Activated T-cell treated with anti-CD3 and anti-CD28 coated beads, Interleukin-2, amount 50 U/mL, for 1 hour (primary cell): ENCODE measurements at regions not wholly inside any gene's neighbourhood (a gene's known extent, or its start where the extent isn't known, plus 50 kb on each side); places are given as distances from the start of the nearest gene placed in this dataset.
"Not testable (repeated sequence)": the region's sequence is repeated elsewhere in the genome, so short reads cannot be mapped to it uniquely, and the experiment has no call there.

Source experiments
- DNase-seq: peaks from one replicate; pipeline ENCODE4 v3.0.0-alpha.2; 2020

DNA sequence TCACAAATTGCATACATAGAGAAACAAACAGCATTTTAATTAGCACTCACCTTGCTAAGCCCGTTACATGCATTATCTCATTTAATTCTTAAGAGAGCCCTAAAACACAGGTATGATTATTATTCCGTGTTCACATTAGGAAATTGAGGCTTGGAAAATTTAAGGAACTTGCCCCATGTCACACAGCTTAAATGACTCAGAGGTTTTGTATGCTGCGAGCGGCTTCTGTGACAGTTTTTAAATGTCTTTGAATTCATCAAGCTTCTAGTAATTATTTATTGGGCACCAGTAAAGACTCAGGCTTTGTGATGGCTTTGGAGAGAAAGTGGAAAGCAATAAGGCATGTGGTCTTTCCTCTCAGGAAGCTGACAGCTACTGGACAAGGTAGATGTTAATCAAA, 166.7 kb upstream of the THBS1 start:
- DNase-seq = no peak

GRCh38 chr15:39415634-39416033, 165.2 kb upstream of the THBS1 start:
- no peak for DNase-seq

DNA sequence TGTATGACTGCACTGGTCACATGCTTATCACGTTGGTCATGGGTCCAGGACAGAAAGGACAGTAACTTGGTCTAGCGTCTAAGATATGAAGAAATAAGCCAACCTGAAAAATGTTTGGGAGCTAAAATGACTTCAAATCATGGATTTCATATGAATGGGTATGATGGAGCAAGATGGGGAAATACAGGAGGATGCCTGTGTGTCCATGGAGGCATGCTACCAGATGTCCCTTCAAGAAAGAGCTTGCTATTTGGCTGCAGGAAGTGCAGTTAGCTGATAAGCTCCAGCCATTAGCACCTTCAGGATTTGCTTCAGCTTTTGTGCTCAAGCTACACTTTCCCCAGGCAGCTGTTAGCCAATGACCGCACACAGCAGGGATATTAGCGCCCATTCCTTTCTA, 164.6 kb upstream of the THBS1 start:
- no peak for DNase-seq

DNA sequence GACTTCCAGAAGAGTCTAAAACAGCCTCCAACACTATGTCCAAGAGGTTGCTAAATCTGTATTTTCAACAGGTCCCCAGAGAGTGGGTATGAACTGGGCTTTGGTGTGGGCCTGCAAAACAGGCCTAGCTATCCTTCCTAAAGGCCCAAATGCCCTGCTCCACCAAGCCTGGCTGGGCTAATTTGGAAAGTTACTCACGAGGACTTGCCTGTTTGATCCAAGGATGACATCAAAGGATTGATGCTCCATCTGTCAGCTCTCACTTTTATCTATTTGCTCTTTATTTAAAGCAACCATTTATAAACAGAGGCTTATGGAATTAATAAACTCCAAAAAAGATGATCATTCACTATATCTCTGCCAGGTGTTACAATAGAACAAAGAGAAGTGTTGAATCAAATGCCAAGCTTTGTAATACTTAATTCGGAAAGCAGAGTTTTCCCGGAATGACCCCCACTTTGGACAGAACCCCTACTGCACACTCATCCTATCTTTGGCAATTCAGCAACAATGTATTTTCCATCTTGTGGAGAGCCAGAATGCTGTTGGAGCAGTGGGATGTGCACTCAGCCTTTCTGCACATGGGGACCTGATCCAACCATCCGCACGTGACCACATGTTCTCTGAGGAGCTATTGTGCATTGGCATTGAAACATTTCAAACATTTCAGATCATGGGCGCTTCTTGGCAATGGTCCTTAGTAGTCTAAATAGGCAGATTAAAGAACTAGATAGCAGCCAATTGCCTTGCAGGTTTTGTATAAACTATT, 163.3 kb upstream of the THBS1 start:
- DNase-seq = no peak

DNA sequence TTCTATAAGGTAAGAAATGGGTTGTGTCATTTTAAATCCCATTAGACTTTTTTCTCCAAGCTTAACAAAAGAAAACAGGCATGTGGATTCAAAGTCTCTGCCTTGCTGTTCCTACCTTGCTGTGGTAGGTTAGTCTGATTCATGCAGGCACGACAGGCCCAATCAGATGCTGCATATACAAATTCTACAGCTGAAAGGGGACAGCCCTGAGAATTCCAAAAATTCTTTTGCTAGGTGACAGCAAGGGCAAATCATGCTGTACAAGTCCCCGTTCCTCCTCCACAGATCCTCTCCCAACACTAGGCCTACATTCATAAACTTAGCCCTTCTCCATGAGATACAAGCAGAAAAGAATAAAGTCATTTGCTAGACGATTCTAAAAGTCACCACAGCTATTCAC, 161.2 kb upstream of the THBS1 start:
- no peak for DNase-seq

DNA sequence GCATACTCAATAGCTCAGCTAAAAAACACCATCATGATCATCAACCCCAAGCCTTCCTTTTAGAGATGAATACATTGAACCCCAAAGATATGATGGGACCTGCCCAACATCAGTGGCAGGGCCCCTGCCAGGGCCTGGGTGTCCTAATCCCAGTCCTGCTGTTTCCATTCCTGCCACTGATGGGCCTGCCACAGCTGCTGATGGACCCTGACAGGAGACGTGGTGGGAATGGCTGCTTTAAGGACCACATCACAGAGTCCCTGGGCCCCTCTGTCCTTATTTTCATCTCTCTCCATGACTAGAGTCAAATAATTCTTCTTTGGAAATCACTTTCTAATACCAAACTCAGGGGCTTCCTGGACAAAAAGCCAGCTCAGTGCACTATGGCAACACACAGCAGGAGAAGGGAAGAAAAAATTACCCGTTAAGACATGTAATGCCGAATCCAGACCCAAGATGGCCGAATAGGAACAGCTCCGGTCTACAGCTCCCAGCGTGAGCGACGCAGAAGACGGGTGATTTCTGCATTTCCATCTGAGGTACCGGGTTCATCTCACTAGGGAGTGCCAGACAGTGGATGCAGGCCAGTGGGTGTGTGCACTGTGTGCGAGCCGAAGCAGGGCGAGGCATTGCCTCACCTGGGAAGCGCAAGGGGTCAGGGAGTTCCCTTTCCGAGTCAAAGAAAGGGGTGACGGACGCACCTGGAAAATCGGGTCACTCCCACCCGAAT, 160.6 kb upstream of the THBS1 start:
- not testable (repeated sequence) for DNase-seq

DNA sequence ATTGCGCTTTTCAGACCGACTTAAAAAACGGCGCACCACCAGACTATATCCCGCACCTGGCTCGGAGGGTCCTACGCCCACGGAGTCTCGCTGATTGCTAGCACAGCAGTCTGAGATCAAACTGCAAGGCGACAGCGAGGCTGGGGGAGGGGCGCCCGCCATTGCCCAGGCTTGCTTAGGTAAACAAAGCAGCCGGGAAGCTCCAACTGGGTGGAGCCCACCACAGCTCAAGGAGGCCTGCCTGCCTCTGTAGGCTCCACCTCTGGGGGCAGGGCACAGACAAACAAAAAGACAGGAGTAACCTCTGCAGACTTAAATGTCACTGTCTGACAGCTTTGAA, 160.1 kb upstream of the THBS1 start:
- not testable (repeated sequence) for DNase-seq

- peak; percentile 60 for DNase-seq
Measured at GRCh38 chr15:39426552-39427532, 154.0 kb upstream of the THBS1 start.

DNA sequence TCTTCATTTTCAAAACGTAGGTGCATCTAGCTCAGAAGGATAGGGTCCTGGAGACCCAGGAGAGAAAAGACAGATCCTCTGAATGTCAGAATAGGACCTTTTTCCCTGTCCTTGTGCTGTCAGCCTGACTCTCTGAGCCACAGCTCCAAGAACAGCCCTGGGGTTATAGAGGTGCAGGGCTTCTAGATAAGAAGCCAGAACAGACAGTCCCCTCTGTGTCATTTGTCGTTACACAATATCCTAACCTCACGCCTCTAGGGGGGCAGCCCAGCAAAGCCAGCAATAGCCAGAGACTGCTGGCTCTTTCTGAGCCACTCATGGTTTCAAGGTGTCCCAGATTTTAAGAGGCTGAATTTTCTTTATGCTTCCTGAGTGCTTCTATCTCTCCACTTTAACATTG, 153.2 kb upstream of the THBS1 start:
- no peak for DNase-seq

DNA sequence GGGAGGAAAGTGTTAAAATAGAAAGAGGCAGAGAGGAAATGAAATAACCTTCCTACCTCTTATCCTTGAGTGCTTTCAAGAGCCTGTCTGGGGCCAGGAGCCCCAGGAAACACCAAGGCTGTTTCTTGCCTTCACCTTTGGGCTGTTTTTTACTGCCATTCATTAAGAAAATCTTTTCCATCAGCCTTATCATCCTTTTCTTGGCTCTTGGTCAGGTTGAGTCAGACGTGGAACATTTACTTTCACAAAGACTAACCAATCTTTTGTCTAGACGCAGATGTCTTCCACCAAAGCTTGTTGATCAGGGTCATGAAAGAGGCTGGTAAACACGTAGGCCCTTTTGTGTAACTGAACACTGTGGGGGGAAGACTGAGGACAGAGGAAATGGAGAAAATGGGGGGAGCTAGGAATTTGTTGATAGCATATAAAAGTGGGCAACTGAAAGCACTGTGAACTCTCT, 151.0 kb upstream of the THBS1 start:
- no peak for DNase-seq

GRCh38 chr15:39430389-39430788, 150.5 kb upstream of the THBS1 start:
- DNase-seq = no peak

DNA sequence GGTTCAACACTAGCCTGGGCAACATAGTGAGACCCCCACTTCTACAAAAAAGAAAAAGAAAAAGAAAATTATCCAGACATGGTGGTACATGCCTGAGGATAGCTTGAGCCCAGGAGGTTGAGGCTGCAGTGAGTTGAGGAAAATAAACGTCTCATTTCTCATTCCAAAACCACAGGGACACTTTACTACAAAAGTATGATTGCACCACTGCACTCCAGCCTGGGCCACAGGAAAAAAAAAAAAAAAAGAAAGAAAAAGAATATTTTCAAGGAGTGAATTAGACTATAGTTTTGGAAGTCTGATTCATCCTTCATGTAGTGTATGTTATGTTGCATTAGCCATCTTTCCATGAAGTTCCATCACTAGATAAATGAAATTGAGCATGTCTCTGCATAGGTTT, 149.5 kb upstream of the THBS1 start:
- DNase-seq = no peak

DNA sequence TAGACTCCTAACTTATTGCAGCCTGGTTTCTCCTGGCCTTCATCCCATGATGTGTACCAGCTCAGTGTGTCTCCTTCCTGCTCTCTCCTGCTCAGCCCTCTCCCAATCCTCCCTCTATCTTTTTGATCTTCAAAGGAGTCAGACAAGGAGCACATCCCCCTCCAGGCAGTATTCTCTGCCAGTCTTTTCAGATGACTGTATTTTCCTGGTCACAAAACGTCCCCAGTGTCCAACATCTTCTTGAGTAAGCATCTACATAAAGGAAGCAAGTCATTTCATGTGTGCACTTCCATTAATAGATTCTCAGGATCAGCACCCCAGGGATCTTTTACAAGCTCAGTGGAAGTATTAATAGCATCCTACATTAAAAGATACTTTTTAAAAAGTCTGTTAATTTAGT, 148.9 kb upstream of the THBS1 start:
- no peak for DNase-seq

- no peak for DNase-seq
Measured at GRCh38 chr15:39432912-39433348, 147.9 kb upstream of the THBS1 start.

DNA sequence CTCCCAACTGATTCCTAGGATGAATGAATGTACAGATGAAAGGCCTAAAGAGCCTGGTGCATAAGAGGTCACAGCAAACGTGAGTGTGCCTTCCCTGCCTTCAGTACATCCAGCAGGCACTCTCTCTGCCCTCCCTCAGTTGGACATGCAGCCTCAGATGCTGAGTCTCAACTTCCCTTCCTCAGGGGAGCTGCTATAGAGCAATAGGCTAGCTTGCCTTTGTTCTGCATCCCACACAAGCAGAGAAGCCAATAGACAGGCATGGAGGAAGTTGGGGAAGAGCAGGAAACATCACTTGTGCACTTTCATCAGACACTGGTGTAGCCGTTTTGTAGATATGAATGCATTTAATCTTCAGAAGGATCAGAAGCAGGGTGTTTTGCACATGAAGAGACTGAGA, 147.5 kb upstream of the THBS1 start:
- DNase-seq = no peak

DNA sequence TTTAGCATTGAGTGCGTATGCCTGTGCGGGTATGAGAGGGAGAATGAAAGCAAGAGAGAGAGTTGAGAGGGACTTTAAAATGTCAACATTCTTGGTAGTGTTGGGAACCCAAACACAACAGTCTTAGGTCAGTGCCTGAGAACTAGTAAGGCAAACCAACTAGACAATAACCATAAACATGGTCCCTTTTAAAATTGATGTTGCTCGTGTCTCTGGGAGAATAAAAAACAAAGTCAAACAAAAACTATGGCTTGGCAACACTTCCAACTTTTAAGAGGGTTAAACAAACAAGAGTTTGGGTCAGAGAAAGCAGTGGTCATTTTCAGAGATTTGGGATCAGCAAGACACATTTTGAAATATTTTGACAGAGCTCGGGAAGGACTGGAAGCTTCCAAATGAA, 146.7 kb upstream of the THBS1 start:
- DNase-seq = no peak

DNA sequence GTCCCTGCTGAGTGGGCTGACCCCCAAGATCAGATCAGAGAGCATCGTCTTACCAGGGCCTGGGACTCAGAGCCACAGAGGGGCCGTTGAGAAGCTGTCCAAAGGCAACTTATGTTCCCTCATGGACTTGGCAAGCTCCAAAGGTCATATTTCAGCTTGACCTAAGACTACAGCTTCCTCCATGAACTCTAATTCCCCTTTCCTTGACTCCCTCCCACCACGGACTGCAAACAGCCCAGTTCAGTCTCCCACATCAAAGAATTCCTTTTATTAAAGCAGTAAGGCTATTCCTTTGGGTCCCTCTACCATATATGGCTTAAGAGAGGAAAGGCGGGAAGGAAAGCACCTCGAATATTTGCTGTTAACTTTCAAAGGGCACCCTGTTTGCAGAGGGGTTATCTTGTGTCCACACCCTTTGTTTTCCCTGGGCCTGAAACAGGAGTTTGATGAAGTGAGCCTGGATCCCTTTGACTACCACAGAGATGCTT, 146.1 kb upstream of the THBS1 start:
- no peak for DNase-seq

DNA sequence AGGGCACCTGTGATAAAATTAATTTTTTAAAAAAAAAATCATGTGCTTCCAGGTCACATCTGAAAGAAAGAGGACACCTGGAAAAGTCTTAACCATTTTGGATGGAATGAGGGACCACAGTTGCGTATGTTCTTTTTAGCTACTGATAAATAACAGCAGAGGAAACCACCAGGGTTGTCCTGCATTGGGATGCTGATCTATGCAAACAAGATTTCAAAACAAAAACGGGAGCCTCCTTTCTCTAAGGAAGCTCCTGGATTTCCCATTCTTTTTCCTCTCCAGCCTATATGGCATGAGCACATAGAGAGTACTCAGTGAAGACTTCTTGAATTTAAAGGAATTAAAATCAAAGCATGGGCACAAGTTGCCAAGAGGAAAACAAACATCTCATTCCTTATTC, 145.6 kb upstream of the THBS1 start:
- no peak for DNase-seq

- DNase-seq = no peak
Measured at GRCh38 chr15:39438260-39438659, 142.6 kb upstream of the THBS1 start.

- no peak for DNase-seq
Measured at GRCh38 chr15:39438799-39439592, 141.9 kb upstream of the THBS1 start.

DNA sequence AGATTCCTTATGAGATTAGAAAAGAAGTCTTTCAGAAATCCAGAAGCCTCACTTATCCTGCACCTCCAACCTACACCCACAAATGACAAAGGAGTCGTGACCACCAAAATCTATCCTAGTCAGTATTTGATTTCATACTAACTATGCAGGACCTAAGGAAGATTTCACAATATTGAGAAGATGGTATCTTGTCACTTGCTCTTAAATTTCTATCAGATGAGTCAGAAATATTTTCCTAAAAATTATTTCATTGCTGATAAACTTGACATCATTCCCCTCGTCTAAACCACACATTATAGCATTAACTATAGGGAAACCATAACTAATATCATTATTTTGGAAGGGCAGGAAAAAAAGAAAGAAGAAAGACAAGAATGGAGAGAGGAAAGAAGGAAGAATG, 138.0 kb upstream of the THBS1 start:
- DNase-seq = no peak

DNA sequence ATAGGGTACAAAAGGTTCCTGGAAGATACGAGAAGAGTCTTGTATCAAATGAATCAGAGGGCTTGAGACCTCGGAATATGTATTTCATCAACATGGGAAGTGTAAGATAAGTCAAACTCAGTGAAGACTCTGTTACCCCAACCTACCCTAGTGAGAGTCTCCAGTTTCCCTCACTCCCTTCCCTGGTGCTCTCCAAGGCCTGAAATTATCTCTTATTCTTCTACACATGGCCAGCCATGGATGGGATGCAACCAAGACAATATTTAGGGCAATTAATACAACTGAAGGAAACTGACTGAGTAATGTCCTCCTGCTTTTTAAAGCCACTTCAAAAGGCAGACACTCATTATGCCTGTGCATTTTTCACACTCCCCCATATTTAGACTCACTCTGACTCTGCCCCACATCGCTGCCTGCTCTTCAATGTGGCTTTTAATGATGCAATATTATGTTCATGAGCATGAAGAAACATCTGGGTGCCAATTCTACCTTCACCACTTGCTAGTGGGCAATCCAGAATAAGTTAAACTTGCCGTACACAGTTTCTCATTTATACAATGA, 137.1 kb upstream of the THBS1 start:
- no peak for DNase-seq
